GM12878 (cell line): ENCODE measurements at regions not wholly inside any gene's neighbourhood (a gene's known extent, or its start where the extent isn't known, plus 50 kb on each side); places are given as distances from the start of the nearest gene placed in this dataset.

Experiments used
- ATAC-seq: fragments of 200-7000 bp; cut with Tn5 transposase; 3 replicates; pipeline ENCODE4 v1.9.1; 2020; ENCODE audit warnings: mild to moderate bottlenecking, moderate library complexity
- BruUV-seq: library from RNA; stranded (reverse); fragments of 400-500 nt; replicated peaks from 2 replicates; lab custom pipeline; 2021; lab: Mats Ljungman, UMichigan
- CTCF ChIA-PET: fragments of 300-600 bp; sonication (Branson Sonifier 250); formaldehyde crosslinking; extraction: SDS; loops from one replicate; lab custom pipeline; 2021; ENCODE audit warnings: inconsistent platforms; lab: Yijun Ruan, JAX
- POLR2A ChIA-PET: fragments of 350-600 bp; formaldehyde crosslinking; extraction: SDS; loops from one replicate; lab custom pipeline; 2021; ENCODE audit warnings: inconsistent platforms; lab: Charles Lee
- RAD21 ChIA-PET: fragments of 300-600 bp; sonication (Branson Sonifier 250); formaldehyde crosslinking; loops from one replicate; lab custom pipeline; 2023; ENCODE audit warnings: antibody characterized with exemption; ENCODE audit not compliant: unreplicated experiment; lab: Charles Lee
- SMC1A ChIA-PET: fragments of 300-600 bp; sonication (Branson Sonifier 250); formaldehyde crosslinking; loops from one replicate; lab custom pipeline; 2023; ENCODE audit not compliant: unreplicated experiment, uncharacterized antibody; lab: Charles Lee
- DNase-seq: peaks from one replicate; pipeline ENCODE4 v3.0.0-alpha.2; 2011; ENCODE audit warnings: low read depth, low spot score
- FAIRE-seq: peaks from 3 replicates; lab custom pipeline; 2011; peaks lifted over from hg19 to GRCh38; lab: Jason Lieb, UNC
- H2AFZ ChIP-seq: 2 replicates; pipeline ENCODE4 v1.6.0; 2011; ENCODE audit warnings: low read depth, low read length, control low read depth; ENCODE audit not compliant: control insufficient read depth
- H3K27ac ChIP-seq: 2 replicates; pipeline ENCODE4 v1.5.1; 2011; ENCODE audit warnings: control low read depth; ENCODE audit not compliant: control insufficient read depth, insufficient read depth
- H3K27me3 ChIP-seq, 2 experiments: replicated peaks in 1 of 2; 2 replicates each; pipeline versions ENCODE4 v1.6.0 to v1.6.1; 2011; ENCODE audit warnings: low read length in 1 of 2; ENCODE audit not compliant: control insufficient read depth in 2 of 2, insufficient read depth in 2 of 2
- H3K36me3 ChIP-seq, 2 experiments: 2 replicates each; pipeline ENCODE4 v1.5.1; 2011; ENCODE audit warnings: low read length in 1 of 2; ENCODE audit not compliant: control insufficient read depth in 2 of 2, insufficient read depth in 2 of 2
- H3K4me1 ChIP-seq: 2 replicates; pipeline ENCODE4 v1.6.1; 2011; ENCODE audit warnings: mild to moderate bottlenecking, low read length, moderate library complexity, mixed read lengths; ENCODE audit not compliant: control insufficient read depth, insufficient read depth
- H3K4me2 ChIP-seq: 2 replicates; pipeline ENCODE4 v1.6.0; 2011; ENCODE audit warnings: control low read depth; ENCODE audit not compliant: control insufficient read depth, insufficient read depth
- H3K4me3 ChIP-seq: fragments of 200-600 bp; sonication (generic); 2 replicates; pipeline ENCODE4 v1.5.1; 2016
- H3K79me2 ChIP-seq: 2 replicates; pipeline ENCODE4 v1.6.0; 2011; ENCODE audit warnings: low read length; ENCODE audit not compliant: control insufficient read depth, insufficient read depth
- H3K9ac ChIP-seq: 2 replicates; pipeline ENCODE4 v1.8.0; 2011; ENCODE audit warnings: low read length, control low read depth, mixed read lengths; ENCODE audit not compliant: control insufficient read depth, insufficient read depth
- H3K9me3 ChIP-seq: replicated peaks from 3 replicates; pipeline ENCODE4 v1.5.1; 2011; ENCODE audit warnings: mild to moderate bottlenecking, low read length; ENCODE audit not compliant: control insufficient read depth, insufficient read depth
- H4K20me1 ChIP-seq: 2 replicates; pipeline ENCODE4 v1.6.0; 2011; ENCODE audit not compliant: control insufficient read depth, insufficient read depth
- BRCA1 ChIP-seq: IDR thresholded peaks from 2 replicates; pipeline ENCODE4 v1.6.1; 2011; ENCODE audit warnings: low read depth, low read length, improper control_type of control experiment
- CBX3 ChIP-seq: fragments of 200-600 bp; sonication (generic); IDR thresholded peaks from 2 replicates; pipeline ENCODE4 v1.6.1; 2016; ENCODE audit warnings: low read depth, borderline replicate concordance
- CBX5 ChIP-seq: sonication (generic); IDR thresholded peaks from 2 replicates; pipeline ENCODE4 v1.6.1; 2016; ENCODE audit warnings: low read depth, moderate library complexity, mild to moderate bottlenecking, inconsistent platforms
- CHD2 ChIP-seq: IDR thresholded peaks from 2 replicates; pipeline ENCODE4 v1.6.1; 2011; ENCODE audit warnings: low read depth, low read length, improper control_type of control experiment, borderline replicate concordance
- EZH2 ChIP-seq: IDR thresholded peaks from 2 replicates; pipeline ENCODE4 v1.6.1; 2012; ENCODE audit warnings: low read depth, mild to moderate bottlenecking, control low read depth, inconsistent platforms, low read length, borderline replicate concordance; ENCODE audit not compliant: control insufficient read depth
- FOXK2 ChIP-seq: fragments of 450-650 bp; IDR thresholded peaks from 2 replicates; pipeline ENCODE4 v1.6.1; 2017; ENCODE audit warnings: mild to moderate bottlenecking, moderate library complexity
- GABPA ChIP-seq: IDR thresholded peaks from 2 replicates; pipeline ENCODE4 v1.6.1; 2014; ENCODE audit warnings: antibody characterized with exemption, low read depth, mild to moderate bottlenecking, inconsistent platforms
- HDAC2 ChIP-seq: fragments of 200-600 bp; sonication (generic); IDR thresholded peaks from 2 replicates; pipeline ENCODE4 v1.6.1; 2017
- LARP7 ChIP-seq: fragments of 450-650 bp; IDR thresholded peaks from 2 replicates; pipeline ENCODE4 v1.6.1; 2017; ENCODE audit warnings: mild to moderate bottlenecking
- NFXL1 ChIP-seq: fragments of 450-650 bp; IDR thresholded peaks from 2 replicates; pipeline ENCODE4 v1.6.1; 2017; ENCODE audit warnings: antibody characterized with exemption, mild to moderate bottlenecking, borderline replicate concordance
- NFYB ChIP-seq: IDR thresholded peaks from 2 replicates; pipeline ENCODE4 v1.6.1; 2011; ENCODE audit warnings: low read depth, mild to moderate bottlenecking, low read length, improper control_type of control experiment, moderate library complexity; ENCODE audit not compliant: insufficient read depth
- NR2C2 ChIP-seq: IDR thresholded peaks from 2 replicates; pipeline ENCODE4 v1.6.1; 2011; ENCODE audit warnings: borderline replicate concordance, low read depth; ENCODE audit not compliant: control insufficient read depth, insufficient read length
- RBBP5 ChIP-seq: fragments of 200-600 bp; sonication (generic); conservative IDR thresholded peaks from 2 replicates; pipeline ENCODE4 v1.6.1; 2016
- RCOR1 ChIP-seq: conservative IDR thresholded peaks from 2 replicates; pipeline ENCODE4 v1.6.1; 2012; ENCODE audit warnings: low read depth, low read length, improper control_type of control experiment
- SIX5 ChIP-seq: IDR thresholded peaks from 2 replicates; pipeline ENCODE4 v1.6.1; 2011; ENCODE audit warnings: mild to moderate bottlenecking, low read depth, low read length, moderate library complexity; ENCODE audit not compliant: severe bottlenecking
- SUZ12 ChIP-seq: fragments of 200-600 bp; sonication (generic); IDR thresholded peaks from one replicate; pipeline ENCODE4 v1.6.1; 2018; ENCODE audit warnings: antibody characterized with exemption, mild to moderate bottlenecking; ENCODE audit not compliant: unreplicated experiment
- WGBS: methylation state at CpG from one replicate; pipeline ENCODE4 v1.1.6; 2016; ENCODE audit warnings: low lambda C conversion rate; ENCODE audit not compliant: insufficient replicate concordance, insufficient coverage; ENCODE audit errors: missing lambda C conversion rate; 5-methylcytosine and 5-hydroxymethylcytosine counted together
- in situ Hi-C: fragments of 300-500 bp; cut with MboI; formaldehyde crosslinking; loops from 9 replicates; pipeline ENCODE4 v1.14.3; 2018; ENCODE audit warnings: mixed read lengths
- intact Hi-C: fragments of 100-400 bp; cut with micrococcal nuclease; formaldehyde crosslinking; loops from one replicate; pipeline ENCODE4 v1.14.2; 2022; ENCODE audit not compliant: unreplicated experiment
- TF ChIP-seq, protein P1 (sequence below), 3 experiments: IDR thresholded peaks in 2 of 3; conservative IDR thresholded peaks in 1 of 3; 2 replicates each; pipeline ENCODE4 v1.5.1; 2011; ENCODE audit warnings: low read depth in 3 of 3, low read length in 3 of 3, mild to moderate bottlenecking in 3 of 3, control low read depth in 2 of 3, moderate library complexity in 2 of 3, inconsistent platforms in 1 of 3, mixed read lengths in 1 of 3; ENCODE audit not compliant: control insufficient read depth in 2 of 3, insufficient read depth in 1 of 3; ENCODE audit errors: extremely low read depth in 1 of 3
- TF ChIP-seq, protein P2 (sequence below): fragments of 450-650 bp; IDR thresholded peaks from 2 replicates; pipeline ENCODE4 v1.6.1; 2016; ENCODE audit warnings: mild to moderate bottlenecking
- TF ChIP-seq, protein P3 (sequence below): IDR thresholded peaks from 2 replicates; pipeline ENCODE4 v1.6.1; 2011; ENCODE audit warnings: borderline replicate concordance, low read depth, mild to moderate bottlenecking, moderate library complexity, low read length; ENCODE audit not compliant: insufficient read depth, poor library complexity, severe bottlenecking
- TF ChIP-seq, protein P4 (sequence below): fragments of 450-650 bp; IDR thresholded peaks from 2 replicates; pipeline ENCODE4 v1.6.1; 2017; ENCODE audit warnings: borderline replicate concordance

DNA sequence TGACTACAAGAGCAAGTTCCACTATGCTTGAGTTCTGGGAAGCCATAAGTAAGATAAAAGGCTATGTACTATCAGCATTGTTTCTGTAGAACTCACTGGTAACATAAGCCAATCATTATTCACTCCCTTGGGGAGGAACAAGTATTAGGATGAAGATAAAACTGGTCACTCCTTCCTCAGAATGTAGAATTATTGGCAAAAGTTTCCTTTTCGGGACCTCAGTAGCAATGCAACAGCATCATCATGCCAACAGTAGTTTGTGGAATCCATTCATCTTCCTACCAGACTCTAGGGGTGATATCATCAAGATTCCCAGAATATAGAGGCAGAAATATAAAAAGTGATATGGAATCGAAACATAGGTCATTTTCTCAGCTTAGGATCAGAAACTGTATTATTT lies 209.5 kb downstream of the PLOD2 start:
- Histone ChIP-seq H2AFZ (no peak overlapping the region), H3K79me2 (no peaks in the 10 kb centered on the region), H3K4me3 (no peak overlapping the region), H3K27me3 (no peaks in the 10 kb centered on the region; a peak in 1 of 4 replicates), H3K4me2 (no peak overlapping the region), H3K27ac (no peak overlapping the region), H3K9me3 (no peaks in the 10 kb centered on the region), H3K4me1 (no peaks in the 10 kb centered on the region), H3K9ac (no peak overlapping the region), H3K36me3 (no peaks in the 10 kb centered on the region), H4K20me1 (no peaks in the 10 kb centered on the region)
- no peak for TF ChIP-seq CBX3
- no peak for TF ChIP-seq RCOR1
- TF ChIP-seq GABPA: no peak
- no peak for TF ChIP-seq NR2C2
- no peak for TF ChIP-seq SUZ12
- TF ChIP-seq, protein P1, sequence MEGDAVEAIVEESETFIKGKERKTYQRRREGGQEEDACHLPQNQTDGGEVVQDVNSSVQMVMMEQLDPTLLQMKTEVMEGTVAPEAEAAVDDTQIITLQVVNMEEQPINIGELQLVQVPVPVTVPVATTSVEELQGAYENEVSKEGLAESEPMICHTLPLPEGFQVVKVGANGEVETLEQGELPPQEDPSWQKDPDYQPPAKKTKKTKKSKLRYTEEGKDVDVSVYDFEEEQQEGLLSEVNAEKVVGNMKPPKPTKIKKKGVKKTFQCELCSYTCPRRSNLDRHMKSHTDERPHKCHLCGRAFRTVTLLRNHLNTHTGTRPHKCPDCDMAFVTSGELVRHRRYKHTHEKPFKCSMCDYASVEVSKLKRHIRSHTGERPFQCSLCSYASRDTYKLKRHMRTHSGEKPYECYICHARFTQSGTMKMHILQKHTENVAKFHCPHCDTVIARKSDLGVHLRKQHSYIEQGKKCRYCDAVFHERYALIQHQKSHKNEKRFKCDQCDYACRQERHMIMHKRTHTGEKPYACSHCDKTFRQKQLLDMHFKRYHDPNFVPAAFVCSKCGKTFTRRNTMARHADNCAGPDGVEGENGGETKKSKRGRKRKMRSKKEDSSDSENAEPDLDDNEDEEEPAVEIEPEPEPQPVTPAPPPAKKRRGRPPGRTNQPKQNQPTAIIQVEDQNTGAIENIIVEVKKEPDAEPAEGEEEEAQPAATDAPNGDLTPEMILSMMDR (IDR thresholded peaks at IDR 0.05 in 2 of 3, conservative IDR thresholded peaks at IDR 0.05 in 1 of 3; ENCODE audit: control insufficient read depth in 2 of 3, extremely low read depth in 1 of 3, insufficient read depth in 1 of 3, low read depth in 3 of 3, low read length in 3 of 3): no peak
- TF ChIP-seq BRCA1: no peak
- TF ChIP-seq FOXK2: no peak
- no peak for TF ChIP-seq CBX5
- no peak for TF ChIP-seq LARP7
- TF ChIP-seq NFXL1: no peak
- TF ChIP-seq EZH2: no peak
- TF ChIP-seq SIX5: no peak
- no peak for TF ChIP-seq CHD2
- no peak for TF ChIP-seq NFYB
- TF ChIP-seq RBBP5: no peak
- TF ChIP-seq, protein P2, sequence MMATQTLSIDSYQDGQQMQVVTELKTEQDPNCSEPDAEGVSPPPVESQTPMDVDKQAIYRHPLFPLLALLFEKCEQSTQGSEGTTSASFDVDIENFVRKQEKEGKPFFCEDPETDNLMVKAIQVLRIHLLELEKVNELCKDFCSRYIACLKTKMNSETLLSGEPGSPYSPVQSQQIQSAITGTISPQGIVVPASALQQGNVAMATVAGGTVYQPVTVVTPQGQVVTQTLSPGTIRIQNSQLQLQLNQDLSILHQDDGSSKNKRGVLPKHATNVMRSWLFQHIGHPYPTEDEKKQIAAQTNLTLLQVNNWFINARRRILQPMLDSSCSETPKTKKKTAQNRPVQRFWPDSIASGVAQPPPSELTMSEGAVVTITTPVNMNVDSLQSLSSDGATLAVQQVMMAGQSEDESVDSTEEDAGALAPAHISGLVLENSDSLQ: no peak
- TF ChIP-seq, protein P3, sequence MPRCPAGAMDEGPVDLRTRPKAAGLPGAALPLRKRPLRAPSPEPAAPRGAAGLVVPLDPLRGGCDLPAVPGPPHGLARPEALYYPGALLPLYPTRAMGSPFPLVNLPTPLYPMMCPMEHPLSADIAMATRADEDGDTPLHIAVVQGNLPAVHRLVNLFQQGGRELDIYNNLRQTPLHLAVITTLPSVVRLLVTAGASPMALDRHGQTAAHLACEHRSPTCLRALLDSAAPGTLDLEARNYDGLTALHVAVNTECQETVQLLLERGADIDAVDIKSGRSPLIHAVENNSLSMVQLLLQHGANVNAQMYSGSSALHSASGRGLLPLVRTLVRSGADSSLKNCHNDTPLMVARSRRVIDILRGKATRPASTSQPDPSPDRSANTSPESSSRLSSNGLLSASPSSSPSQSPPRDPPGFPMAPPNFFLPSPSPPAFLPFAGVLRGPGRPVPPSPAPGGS: no peak
- no peak for TF ChIP-seq HDAC2
- TF ChIP-seq, protein P4, sequence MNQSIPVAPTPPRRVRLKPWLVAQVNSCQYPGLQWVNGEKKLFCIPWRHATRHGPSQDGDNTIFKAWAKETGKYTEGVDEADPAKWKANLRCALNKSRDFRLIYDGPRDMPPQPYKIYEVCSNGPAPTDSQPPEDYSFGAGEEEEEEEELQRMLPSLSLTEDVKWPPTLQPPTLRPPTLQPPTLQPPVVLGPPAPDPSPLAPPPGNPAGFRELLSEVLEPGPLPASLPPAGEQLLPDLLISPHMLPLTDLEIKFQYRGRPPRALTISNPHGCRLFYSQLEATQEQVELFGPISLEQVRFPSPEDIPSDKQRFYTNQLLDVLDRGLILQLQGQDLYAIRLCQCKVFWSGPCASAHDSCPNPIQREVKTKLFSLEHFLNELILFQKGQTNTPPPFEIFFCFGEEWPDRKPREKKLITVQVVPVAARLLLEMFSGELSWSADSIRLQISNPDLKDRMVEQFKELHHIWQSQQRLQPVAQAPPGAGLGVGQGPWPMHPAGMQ: no peak
- ChIA-PET SMC1A (no interaction called here), CTCF (no interaction called here), RAD21 (no interaction called here), POLR2A (no interaction called here)
- intact Hi-C loops: no loop called here
- no peak for FAIRE-seq
- DNase-seq: no peak
- in situ Hi-C loops: no loop called here
- no peak for ATAC-seq
- 21% methylated on average over 2 of the region's 2 CpGs for WGBS
- no TSS peak for BruUV-seq
